ENCODE measurements at regions not wholly inside any gene's neighbourhood (a gene's known extent, or its start where the extent isn't known, plus 50 kb on each side); places are given as distances from the start of the nearest gene placed in this dataset.

DNA sequence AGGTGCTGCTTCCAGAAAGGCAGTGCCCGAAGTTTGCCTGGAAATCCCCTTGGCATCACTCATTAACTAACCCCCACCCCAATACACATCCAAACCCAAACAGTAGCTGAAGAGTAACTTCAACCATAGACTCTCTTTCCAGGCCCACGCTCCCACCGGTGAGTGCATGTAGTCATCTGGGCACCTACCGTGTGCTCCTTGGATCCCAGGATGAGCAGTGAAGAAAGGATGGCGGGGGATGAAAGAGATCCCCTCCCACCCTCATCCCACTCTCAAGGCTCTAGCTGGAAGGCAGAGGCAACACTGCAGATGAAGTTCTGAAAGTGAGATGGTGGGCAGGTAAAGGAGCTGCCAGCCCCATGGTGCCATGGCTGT, 305.0 kb downstream of the SOX9 start:
- Mint-ChIP-seq H3K4me1 (no peaks in the 10 kb centered on the region), H3K36me3 (no peaks in the 10 kb centered on the region), H3K27ac (no peak overlapping the region), H3K27me3 (no peaks in the 10 kb centered on the region), H3K4me3 (no peak overlapping the region), H3K9me3 (no peaks in the 10 kb centered on the region)

DNA sequence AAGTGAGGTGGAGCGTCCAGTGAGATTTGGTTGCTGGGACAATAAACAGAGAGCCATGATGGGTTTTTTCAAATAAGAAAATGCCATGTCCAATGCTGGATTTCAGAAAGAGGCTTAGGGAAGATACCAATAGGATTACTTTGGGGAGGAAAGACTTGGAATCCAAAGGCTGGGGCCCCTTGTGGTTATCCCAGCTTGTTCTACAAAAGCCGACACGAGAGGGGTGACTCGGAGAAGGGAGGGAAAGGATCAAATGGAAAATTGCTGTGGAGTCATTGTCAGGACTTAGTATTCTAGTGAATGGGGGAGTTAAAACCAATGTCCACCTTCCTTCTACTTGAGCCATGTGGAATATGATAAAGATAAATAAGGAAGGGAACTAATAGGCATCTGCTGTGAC, 305.5 kb downstream of the SOX9 start:
- Mint-ChIP-seq H3K4me3 (no peak overlapping the region), H3K27me3 (no peaks in the 10 kb centered on the region), H3K9me3 (no peaks in the 10 kb centered on the region), H3K4me1 (no peaks in the 10 kb centered on the region), H3K27ac (no peak overlapping the region), H3K36me3 (no peaks in the 10 kb centered on the region)

DNA sequence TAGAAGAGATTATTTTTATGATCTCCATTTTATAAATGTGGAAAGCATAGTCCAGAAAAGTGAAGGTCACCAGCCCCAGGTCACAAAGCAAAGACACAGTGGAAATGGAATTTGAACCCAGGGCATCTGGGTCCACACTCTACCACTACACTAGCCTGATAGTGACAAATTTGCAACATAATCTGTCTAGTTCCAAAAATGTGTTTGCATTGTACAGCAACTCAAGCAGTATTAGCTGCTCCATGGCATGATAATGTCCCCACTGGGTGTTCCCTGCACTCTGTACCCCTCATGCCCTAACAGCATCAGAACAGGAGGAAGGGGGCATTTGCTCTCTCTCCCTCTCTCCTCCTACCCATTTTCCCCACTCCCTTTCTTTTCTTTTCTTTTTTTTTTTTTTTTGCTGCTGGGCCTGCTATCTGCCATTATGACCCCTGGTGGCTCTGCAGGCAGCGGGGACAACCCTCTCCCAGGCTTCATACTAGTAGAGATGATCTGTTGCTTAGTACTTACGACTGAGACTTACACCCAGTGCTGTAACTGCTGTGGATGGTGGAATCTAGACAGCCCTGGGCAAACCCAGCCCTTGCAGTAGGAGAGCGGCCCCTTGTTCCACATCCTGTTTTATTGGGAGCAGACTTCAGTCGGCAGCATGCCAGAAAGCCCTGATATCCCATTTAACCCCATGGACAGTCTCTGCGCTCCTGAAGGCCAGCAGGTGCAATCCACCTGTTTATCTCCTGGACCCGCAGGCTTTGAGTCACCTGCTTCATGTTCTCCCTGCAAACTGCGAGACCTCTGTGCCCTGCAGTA, 306.3 kb downstream of the SOX9 start:
- H3K27ac Mint-ChIP-seq, result no peak overlapping the region
- no peaks in the 10 kb centered on the region for H3K4me1 Mint-ChIP-seq
- H3K4me3 Mint-ChIP-seq, result no peak overlapping the region
- H3K36me3 Mint-ChIP-seq, result no peaks in the 10 kb centered on the region
- H3K27me3 Mint-ChIP-seq, result peaks cover 3% of the 10 kb centered on the region
- H3K9me3 Mint-ChIP-seq, result no peaks in the 10 kb centered on the region

DNA sequence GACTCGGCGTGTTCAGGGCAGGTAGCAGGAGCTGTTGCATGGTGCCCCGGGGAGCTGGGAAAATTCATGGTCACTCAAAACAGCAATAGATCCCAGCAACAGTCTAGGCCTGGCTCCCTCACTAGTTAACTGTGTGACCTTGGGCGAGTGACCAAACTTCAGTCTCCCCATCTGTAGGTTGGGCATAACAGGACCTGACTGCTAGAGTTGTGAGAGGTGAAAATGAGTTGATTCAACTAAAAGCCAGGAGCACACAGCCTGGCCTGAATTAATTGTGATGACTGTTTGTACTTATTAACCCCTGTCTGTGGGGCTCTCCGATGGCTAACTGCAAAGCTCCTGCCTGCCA, 306.9 kb downstream of the SOX9 start:
- Mint-ChIP-seq H3K4me3 (no peak overlapping the region), H3K36me3 (no peaks in the 10 kb centered on the region), H3K9me3 (no peaks in the 10 kb centered on the region), H3K4me1 (no peaks in the 10 kb centered on the region), H3K27me3 (peaks cover 3% of the 10 kb centered on the region), H3K27ac (no peak overlapping the region)

DNA sequence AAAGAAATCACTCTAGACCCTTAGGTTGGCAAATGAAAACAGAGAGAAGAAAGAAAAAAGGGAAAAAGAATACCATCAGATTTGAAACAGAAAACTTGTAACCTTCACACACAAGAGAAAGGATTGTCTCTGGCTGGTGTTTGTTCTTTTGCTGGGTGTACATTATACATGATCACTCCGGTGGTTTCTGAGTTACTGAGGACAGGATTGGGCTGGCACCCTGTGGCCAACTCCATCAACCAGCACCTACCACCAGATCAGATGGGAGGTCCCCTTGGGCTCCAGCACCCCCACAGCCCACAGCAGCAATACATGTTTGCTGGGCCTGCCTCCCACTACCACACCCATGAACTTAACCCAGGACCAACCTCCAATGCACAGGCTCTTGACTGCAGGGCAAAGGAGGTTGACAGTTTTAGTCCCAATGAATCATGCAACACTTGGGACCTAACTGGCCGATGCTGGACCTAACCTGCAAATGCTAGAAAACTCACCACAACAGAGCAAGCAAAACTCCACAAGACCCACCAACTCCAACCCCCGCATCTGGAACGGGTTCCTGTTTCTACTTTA, 308.3 kb downstream of the SOX9 start:
- Mint-ChIP-seq H3K27me3 (peaks cover 4% of the 10 kb centered on the region), H3K4me3 (no peak overlapping the region), H3K9me3 (no peaks in the 10 kb centered on the region), H3K36me3 (no peaks in the 10 kb centered on the region), H3K4me1 (no peaks in the 10 kb centered on the region), H3K27ac (no peak overlapping the region)

DNA sequence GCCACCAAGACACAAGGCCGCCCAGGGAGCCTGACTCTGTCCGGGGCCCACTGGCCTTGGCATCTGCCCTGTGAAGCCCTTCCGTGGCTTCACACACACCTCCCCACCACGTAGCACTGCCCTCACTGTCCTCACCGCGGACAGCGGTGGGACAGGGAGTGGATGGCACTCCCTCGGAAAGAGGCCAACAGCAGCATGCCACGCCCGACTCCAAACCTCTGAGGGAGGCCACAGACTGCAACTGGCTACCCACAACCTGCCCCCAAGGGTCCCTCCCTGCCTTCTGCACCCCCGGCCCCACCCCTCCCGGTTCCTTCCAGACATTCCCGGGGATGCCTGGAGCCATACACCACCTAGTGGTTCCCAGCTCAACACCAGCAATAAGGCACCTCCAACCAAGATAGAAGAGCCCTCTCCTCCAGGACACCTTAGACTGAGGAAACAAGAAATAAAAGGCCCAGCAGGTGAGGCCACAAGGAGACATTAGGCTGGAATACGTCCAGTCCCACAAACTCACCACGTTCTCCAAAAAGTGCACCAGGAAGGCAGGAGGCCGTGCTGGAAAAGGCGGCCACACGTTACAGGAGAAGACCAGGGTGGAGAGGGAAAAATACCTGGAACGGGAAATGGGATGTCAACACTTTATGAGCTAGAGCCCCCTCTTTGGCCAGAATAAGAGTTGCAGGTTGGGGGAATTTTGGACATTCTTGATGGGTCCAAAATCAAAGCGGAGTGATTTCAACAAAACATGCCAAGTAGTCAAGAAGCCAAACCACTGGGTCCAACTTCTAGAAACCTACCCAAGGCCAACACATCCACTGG, 310.0 kb downstream of the SOX9 start:
- Mint-ChIP-seq H3K9me3 (no peaks in the 10 kb centered on the region), H3K36me3 (no peaks in the 10 kb centered on the region), H3K4me1 (no peaks in the 10 kb centered on the region), H3K27ac (no peak overlapping the region), H3K27me3 (peaks cover 4% of the 10 kb centered on the region), H3K4me3 (no peak overlapping the region)

DNA sequence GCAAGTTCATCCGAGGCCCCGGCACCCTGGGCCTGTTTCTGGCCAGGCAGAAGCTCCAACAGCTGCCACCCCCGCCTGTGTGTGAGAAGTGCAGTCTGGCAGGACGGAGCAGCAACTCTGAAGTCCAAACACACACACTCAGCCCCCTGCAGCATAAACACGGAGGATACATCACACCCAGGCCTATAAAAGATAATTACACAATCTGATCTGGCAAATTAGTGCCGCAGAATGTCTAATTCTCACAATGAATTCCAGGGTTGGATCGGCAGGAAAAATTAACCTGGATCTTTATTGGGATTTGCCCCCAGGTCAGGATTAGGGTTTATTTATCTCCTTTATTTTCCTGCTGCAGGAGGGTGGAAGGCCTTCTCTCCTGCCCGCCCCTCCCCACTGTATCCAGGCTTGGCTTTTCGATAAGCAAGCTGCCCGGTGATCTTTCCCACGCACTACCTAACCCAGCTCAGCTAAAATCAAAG, 311.4 kb downstream of the SOX9 start:
- Mint-ChIP-seq H3K27ac (no peak overlapping the region), H3K36me3 (no peaks in the 10 kb centered on the region), H3K4me3 (no peak overlapping the region), H3K27me3 (peaks cover 4% of the 10 kb centered on the region), H3K4me1 (no peaks in the 10 kb centered on the region), H3K9me3 (no peaks in the 10 kb centered on the region)

DNA sequence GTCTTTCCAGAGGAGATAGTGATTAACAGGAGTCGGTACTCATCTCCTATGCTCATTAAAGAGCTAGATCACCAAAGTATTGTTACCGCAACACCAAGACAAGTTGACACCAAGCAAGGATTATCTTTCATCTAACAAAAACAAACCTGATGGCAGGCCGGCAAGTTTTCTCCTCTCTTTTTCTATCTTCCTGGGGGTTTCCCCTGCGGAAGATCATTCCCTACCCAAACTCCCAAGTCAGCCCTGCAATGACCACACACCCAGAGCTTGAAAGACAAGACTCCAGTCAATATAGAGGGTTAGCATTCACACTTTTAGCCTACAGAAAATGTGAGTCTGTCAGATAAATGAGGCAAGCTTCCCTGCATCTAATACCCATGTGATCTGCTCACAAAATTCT, 312.1 kb downstream of the SOX9 start:
- Mint-ChIP-seq H3K4me1 (no peaks in the 10 kb centered on the region), H3K36me3 (no peaks in the 10 kb centered on the region), H3K4me3 (no peak overlapping the region), H3K9me3 (no peaks in the 10 kb centered on the region), H3K27me3 (peaks cover 4% of the 10 kb centered on the region), H3K27ac (no peak overlapping the region)

DNA sequence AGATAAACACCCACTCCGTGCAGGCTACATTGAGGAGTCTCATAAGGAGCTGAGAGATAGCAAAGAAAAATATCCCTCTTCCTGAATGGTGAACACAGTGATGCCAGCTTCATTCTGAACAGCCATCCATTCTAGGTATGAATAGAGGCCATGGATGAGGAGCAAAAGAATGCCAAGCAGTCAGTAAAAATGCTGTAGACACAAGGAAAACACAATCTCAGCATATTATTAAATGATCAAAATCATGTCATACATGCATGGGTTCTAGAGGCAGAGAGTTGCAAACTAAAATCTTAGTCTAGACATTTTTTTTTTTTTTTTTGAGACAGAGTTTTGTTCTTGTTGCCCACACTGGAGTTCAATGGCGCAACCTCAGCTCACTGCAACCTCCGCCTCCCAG, 313.0 kb downstream of the SOX9 start:
- Mint-ChIP-seq H3K27ac (no peak overlapping the region), H3K4me1 (no peaks in the 10 kb centered on the region), H3K4me3 (no peak overlapping the region), H3K36me3 (no peaks in the 10 kb centered on the region), H3K27me3 (peaks cover 4% of the 10 kb centered on the region), H3K9me3 (no peaks in the 10 kb centered on the region)

DNA sequence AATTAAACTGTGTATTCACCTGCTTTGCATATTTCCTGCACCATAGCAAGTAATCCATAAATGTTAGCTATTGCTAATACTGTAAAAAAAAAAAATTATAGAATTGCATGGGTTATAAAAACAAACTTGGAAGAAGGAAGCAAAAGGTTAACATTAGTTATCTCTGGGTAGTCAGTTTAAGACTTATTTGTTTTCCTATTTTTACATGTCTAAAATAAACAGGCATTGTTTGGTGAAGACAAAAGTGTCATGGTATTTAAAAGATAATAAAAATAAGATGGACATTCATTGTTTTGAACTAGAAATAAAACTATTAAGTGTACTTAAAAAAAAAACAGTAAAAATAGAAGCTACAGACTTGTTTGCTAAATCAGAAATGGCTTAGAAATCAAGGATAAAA, 313.8 kb downstream of the SOX9 start:
- no peak overlapping the region for H3K27ac Mint-ChIP-seq
- H3K4me3 Mint-ChIP-seq, result no peak overlapping the region
- no peaks in the 10 kb centered on the region for H3K9me3 Mint-ChIP-seq
- H3K4me1 Mint-ChIP-seq, result no peaks in the 10 kb centered on the region
- H3K36me3 Mint-ChIP-seq, result no peaks in the 10 kb centered on the region
- H3K27me3 Mint-ChIP-seq, result peaks cover 4% of the 10 kb centered on the region

DNA sequence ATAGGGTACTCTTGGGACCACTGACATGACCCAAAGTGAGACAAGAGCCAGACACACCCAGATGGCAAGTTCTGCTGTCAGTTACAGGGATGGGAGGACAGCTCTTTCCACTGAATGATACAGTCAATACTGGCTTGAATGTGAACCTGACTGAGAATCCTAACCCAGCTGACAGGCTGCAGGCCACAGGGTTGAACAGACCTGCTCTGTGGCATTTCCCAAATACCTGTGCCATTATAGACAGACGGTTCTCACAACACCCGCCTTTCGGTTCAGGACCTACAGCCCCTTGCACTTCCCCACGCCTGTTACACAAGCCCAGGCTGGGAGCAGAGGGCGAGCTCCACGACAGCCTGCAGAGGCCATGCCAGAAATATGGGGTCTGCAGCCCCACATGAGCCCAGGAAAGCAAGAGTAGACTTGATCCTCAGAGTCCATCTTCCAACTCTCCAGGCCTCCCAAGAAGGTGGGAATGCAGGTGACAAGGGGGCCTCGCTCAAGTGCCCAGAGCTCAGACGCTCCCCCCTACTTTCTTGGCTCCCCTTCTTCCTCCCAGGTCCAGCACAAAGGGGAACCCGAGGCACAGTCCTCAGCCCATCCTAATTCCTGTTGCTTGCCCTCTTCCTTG, 314.3 kb downstream of the SOX9 start:
- no peaks in the 10 kb centered on the region for H3K4me1 Mint-ChIP-seq
- peaks cover 4% of the 10 kb centered on the region for H3K27me3 Mint-ChIP-seq
- H3K27ac Mint-ChIP-seq, result no peak overlapping the region
- no peak overlapping the region for H3K4me3 Mint-ChIP-seq
- H3K36me3 Mint-ChIP-seq, result no peaks in the 10 kb centered on the region
- no peaks in the 10 kb centered on the region for H3K9me3 Mint-ChIP-seq

DNA sequence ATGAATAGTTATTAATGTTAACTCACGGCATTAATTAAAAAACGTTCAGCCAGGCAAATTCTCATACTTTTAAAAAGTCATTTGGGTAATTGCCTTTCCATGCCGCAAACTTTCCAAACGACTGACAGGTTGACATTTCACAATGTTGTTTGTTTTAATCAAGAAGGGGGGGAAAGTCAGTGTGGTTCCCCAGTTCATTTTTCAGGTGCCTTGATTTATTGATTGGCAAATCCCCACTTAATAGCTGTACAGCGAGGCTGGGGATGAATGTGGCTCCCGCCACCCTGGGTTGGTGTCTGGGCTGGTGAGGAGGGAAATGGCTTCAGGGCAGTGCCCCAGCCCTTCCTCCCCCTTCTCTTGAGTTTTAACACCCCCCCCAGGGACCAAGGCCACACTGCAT, 318.0 kb downstream of the SOX9 start:
- Mint-ChIP-seq H3K9me3 (no peaks in the 10 kb centered on the region), H3K36me3 (no peaks in the 10 kb centered on the region), H3K27ac (no peak overlapping the region), H3K4me3 (no peak overlapping the region), H3K4me1 (no peaks in the 10 kb centered on the region), H3K27me3 (no peaks in the 10 kb centered on the region)

DNA sequence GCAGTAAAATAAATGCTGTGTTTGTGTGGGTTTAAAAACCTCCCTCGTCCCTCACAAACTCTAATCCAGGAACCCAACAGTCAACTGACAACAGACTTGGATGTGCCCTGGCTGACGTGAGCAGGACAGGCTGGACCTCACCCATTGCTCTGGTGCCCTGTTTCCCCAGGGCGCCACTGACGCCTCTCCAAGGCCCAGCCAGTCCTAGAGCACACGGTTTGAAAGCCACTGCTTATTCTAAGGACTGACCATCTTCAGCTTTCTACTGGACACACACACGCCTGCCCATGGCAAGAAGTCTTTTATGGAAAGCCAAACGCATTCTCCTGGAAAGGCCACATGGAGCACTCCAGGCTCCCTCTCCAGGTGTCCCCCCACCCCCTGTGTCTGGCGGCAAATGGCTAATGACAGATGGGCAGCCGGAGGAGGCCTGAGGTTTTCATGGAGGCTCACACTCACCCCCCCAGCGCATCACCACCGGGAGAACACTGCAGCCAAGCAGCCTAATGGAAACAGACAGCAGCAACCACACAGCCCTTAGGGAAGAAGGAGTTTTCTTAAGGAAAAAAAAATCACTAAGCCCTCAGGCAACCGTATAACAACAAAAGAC, 319.2 kb downstream of the SOX9 start:
- H3K9me3 Mint-ChIP-seq, result no peaks in the 10 kb centered on the region
- no peaks in the 10 kb centered on the region for H3K27me3 Mint-ChIP-seq
- no peak overlapping the region for H3K4me3 Mint-ChIP-seq
- no peaks in the 10 kb centered on the region for H3K4me1 Mint-ChIP-seq
- no peak overlapping the region for H3K27ac Mint-ChIP-seq
- H3K36me3 Mint-ChIP-seq, result no peaks in the 10 kb centered on the region

DNA sequence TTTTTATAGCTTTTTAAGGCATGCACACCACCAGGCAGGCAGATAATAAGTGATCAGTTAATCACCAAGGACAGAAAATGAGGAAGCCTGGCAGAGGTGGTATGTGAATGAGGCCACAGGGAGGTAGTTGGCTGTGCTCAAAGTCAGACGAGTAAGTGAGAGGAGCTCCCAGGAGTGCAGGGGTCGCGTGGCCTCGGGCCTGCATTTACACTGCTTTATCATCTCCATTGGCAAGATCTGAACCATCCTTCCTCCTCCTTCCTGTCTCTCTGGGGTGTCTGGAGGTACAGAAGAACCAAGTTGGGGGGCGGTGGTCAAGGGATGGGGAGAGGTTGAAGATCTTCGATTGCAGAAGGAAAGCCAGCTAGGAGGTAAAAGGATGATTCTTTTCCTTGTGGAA, 320.1 kb downstream of the SOX9 start:
- H3K27ac Mint-ChIP-seq, result no peak overlapping the region
- no peaks in the 10 kb centered on the region for H3K36me3 Mint-ChIP-seq
- no peaks in the 10 kb centered on the region for H3K9me3 Mint-ChIP-seq
- H3K4me1 Mint-ChIP-seq, result no peaks in the 10 kb centered on the region
- no peak overlapping the region for H3K4me3 Mint-ChIP-seq
- H3K27me3 Mint-ChIP-seq, result no peaks in the 10 kb centered on the region

DNA sequence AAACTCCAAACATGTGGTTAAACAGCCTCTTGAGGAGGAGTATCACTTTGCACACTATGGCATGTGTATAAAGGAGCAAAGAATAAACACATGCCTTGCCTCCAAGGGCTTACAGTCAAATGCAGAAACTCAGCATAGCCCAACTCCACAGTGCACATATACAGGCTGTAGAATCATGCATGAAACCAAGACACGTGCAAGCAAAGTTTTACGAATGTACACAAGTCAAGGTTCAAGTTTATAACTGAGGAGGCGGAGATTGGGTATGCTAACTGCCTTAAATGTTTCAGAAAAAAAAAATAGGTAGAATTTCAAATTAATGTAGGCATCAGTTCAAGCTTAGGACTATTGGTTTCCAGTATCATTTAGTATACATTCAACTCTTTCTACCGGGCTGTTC, 321.1 kb downstream of the SOX9 start:
- Mint-ChIP-seq H3K27ac (no peak overlapping the region), H3K36me3 (no peaks in the 10 kb centered on the region), H3K27me3 (no peaks in the 10 kb centered on the region), H3K4me3 (no peak overlapping the region), H3K4me1 (no peaks in the 10 kb centered on the region), H3K9me3 (no peaks in the 10 kb centered on the region)

Measured in activated naive CD4-positive, alpha-beta T cell treated with anti-CD3 and anti-CD28 coated beads, Interleukin-2, amount 50 U/mL, for 24 hours (primary cell).